GM12875 (cell line): ENCODE measurements at regions not wholly inside any gene's neighbourhood (a gene's known extent, or its start where the extent isn't known, plus 50 kb on each side); places are given as distances from the start of the nearest gene placed in this dataset.

Experiments used
- H3K4me3 ChIP-seq: one replicate; pipeline ENCODE4 v1.5.1; 2011; ENCODE audit warnings: low read depth, low read length, control low read depth
- CTCF ChIP-seq: IDR thresholded peaks from 2 replicates; pipeline ENCODE4 v1.5.1; 2011; ENCODE audit warnings: low read depth, mild to moderate bottlenecking, control low read depth, inconsistent platforms, low read length, moderate library complexity, borderline replicate concordance; ENCODE audit not compliant: insufficient read depth

- no peak for TF ChIP-seq CTCF
Observed at GRCh38 chr6:27130668-27131428, 116.7 kb upstream of the PRSS16 start.

GRCh38 chr6:27132282-27132531 lies 115.3 kb upstream of the PRSS16 start:
- H3K4me3 ChIP-seq: peak overlapping the region; percentile 48

More at GRCh38 chr6:27130668-27131428, 116.7 kb upstream of the PRSS16 start:
- peak overlapping the region; percentile 48 for H3K4me3 ChIP-seq

GRCh38 chr6:27132532-27133280 lies 114.8 kb upstream of the PRSS16 start:
- TF ChIP-seq CTCF: no peak
- peak overlapping the region; percentile 68 for H3K4me3 ChIP-seq

GRCh38 chr6:27133281-27134227 lies 113.9 kb upstream of the PRSS16 start:
- H3K4me3 ChIP-seq: peak overlapping the region; percentile 68
- TF ChIP-seq CTCF: no peak

GRCh38 chr6:27135087-27135657 lies 112.3 kb upstream of the PRSS16 start:
- H3K4me3 ChIP-seq: no peak overlapping the region
- no peak for TF ChIP-seq CTCF

GRCh38 chr6:27136077-27136644 lies 111.3 kb upstream of the PRSS16 start:
- no peak for TF ChIP-seq CTCF
- H3K4me3 ChIP-seq: no peak overlapping the region
